Endothelial cell of umbilical vein (primary cell): ENCODE measurements at regions not wholly inside any gene's neighbourhood (a gene's known extent, or its start where the extent isn't known, plus 50 kb on each side); places are given as distances from the start of the nearest gene placed in this dataset.
"Not testable (repeated sequence)": the region's sequence is repeated elsewhere in the genome, so short reads cannot be mapped to it uniquely, and the experiment has no call there.

ENCODE experiments used
- BruUV-seq: library from RNA; stranded (reverse); fragments of 400-500 nt; replicated peaks from 2 replicates; lab custom pipeline; 2021; lab: Mats Ljungman, UMichigan
- CTCF ChIA-PET: fragments of 300-600, 350-600 bp; sonication (Branson Sonifier 250); formaldehyde crosslinking; loops from one replicate; lab custom pipeline; 2021; ENCODE audit warnings: antibody characterized with exemption, inconsistent platforms; lab: Charles Lee
- POLR2A ChIA-PET: fragments of 300-600, 350-600 bp; sonication (Branson Sonifier 250); formaldehyde crosslinking; loops from one replicate; lab custom pipeline; 2021; ENCODE audit warnings: antibody characterized with exemption, inconsistent platforms; lab: Charles Lee
- DNase-seq: peaks from one replicate; pipeline ENCODE4 v3.0.0-alpha.2; 2011; ENCODE audit warnings: low read depth, low spot score
- FAIRE-seq: peaks from 2 replicates; lab custom pipeline; 2011; peaks lifted over from hg19 to GRCh38; lab: Jason Lieb, UNC
- H2AFZ ChIP-seq: 2 replicates; pipeline ENCODE4 v1.6.0; 2012; ENCODE audit warnings: low read depth, low read length, control low read depth, inconsistent platforms
- H3K27ac ChIP-seq: 2 replicates; pipeline ENCODE4 v1.5.1; 2011; ENCODE audit warnings: low read depth, mild to moderate bottlenecking, control low read depth, low read length, moderate library complexity; ENCODE audit not compliant: insufficient read depth
- H3K27me3 ChIP-seq, 2 experiments: 2 replicates each; pipeline versions ENCODE4 v1.6.0 to v1.6.1; 2011; ENCODE audit warnings: low read length in 2 of 2, mixed read lengths in 1 of 2; ENCODE audit not compliant: control insufficient read depth in 2 of 2, insufficient read depth in 2 of 2
- H3K36me3 ChIP-seq, 2 experiments: 2 replicates in 1 of 2; 3 replicates in 1 of 2; pipeline ENCODE4 v1.5.1; 2011; ENCODE audit warnings: low read length in 2 of 2, mild to moderate bottlenecking in 1 of 2, moderate library complexity in 1 of 2; ENCODE audit not compliant: control insufficient read depth in 2 of 2, insufficient read depth in 2 of 2; ENCODE audit errors: extremely low read depth in 1 of 2
- H3K4me1 ChIP-seq: 3 replicates; pipeline ENCODE4 v1.5.1; 2011; ENCODE audit warnings: mild to moderate bottlenecking, low read length; ENCODE audit not compliant: control insufficient read depth, insufficient read depth; ENCODE audit errors: extremely low read depth
- H3K4me2 ChIP-seq: 2 replicates; pipeline ENCODE4 v1.6.1; 2011; ENCODE audit warnings: low read length, control low read depth, mixed read lengths; ENCODE audit not compliant: insufficient read depth
- H3K4me3 ChIP-seq, 3 experiments: fragments of 200-600 bp in 1 of 3; sonication (generic), shearing (Covaris generic) in 1 of 3; replicated peaks in 1 of 3; 2 replicates each; pipeline ENCODE4 v1.5.1; 2011 to 2016; ENCODE audit warnings: control low read depth in 3 of 3, low read length in 3 of 3, mild to moderate bottlenecking in 2 of 3, inconsistent platforms in 1 of 3, low read depth in 1 of 3, moderate library complexity in 1 of 3; ENCODE audit not compliant: insufficient read depth in 1 of 3
- H3K79me2 ChIP-seq: 2 replicates; pipeline ENCODE4 v1.6.0; 2012; ENCODE audit warnings: low read length, inconsistent platforms; ENCODE audit not compliant: control insufficient read depth, insufficient read depth
- H3K9ac ChIP-seq: replicated peaks from 2 replicates; pipeline ENCODE3; 2011; ENCODE audit warnings: low read length, control low read depth; ENCODE audit not compliant: insufficient read depth; ENCODE audit errors: extremely low read depth
- H3K9me1 ChIP-seq: replicated peaks from 3 replicates; pipeline ENCODE4 v1.6.0; 2011; ENCODE audit warnings: mild to moderate bottlenecking, low read length; ENCODE audit not compliant: control insufficient read depth, insufficient read depth; ENCODE audit errors: extremely low read depth
- H3K9me3 ChIP-seq: replicated peaks from 2 replicates; pipeline ENCODE4 v1.5.1; 2012; ENCODE audit warnings: low read length, inconsistent platforms; ENCODE audit not compliant: control insufficient read depth, insufficient read depth
- H4K20me1 ChIP-seq: replicated peaks from 2 replicates; pipeline ENCODE3; 2011; ENCODE audit warnings: mild to moderate bottlenecking, low read length; ENCODE audit not compliant: control insufficient read depth, insufficient read depth; ENCODE audit errors: extremely low read depth
- CTCF ChIP-seq, 2 donors: IDR thresholded peaks; 1 replicate in 1 of 2; 2 replicates in 1 of 2; pipeline ENCODE4 v1.5.1; 2011; ENCODE audit warnings: low read length in 2 of 2, mild to moderate bottlenecking in 2 of 2, moderate library complexity in 2 of 2, control low read depth in 1 of 2, inconsistent platforms in 1 of 2, low read depth in 1 of 2; ENCODE audit not compliant: insufficient read depth in 1 of 2; ENCODE audit errors: extremely low read depth in 1 of 2
- GATA2 ChIP-seq: IDR thresholded peaks from 2 replicates; pipeline ENCODE4 v1.7.0; 2011; ENCODE audit warnings: low read depth, mild to moderate bottlenecking, moderate library complexity, mixed read lengths, low read length; ENCODE audit not compliant: insufficient read length, insufficient read depth
- JUN ChIP-seq: IDR thresholded peaks from 2 replicates; pipeline ENCODE4 v1.6.1; 2011; ENCODE audit warnings: borderline replicate concordance, low read depth; ENCODE audit not compliant: insufficient read length, insufficient read depth
- MAX ChIP-seq: IDR thresholded peaks from 2 replicates; pipeline ENCODE4 v1.6.1; 2011; ENCODE audit not compliant: insufficient read depth, insufficient read length
- MYC ChIP-seq: IDR thresholded peaks from one replicate; pipeline ENCODE4 v1.6.1; 2011; ENCODE audit warnings: mild to moderate bottlenecking, low read depth, low read length
- POLR2A ChIP-seq: IDR thresholded peaks from 2 replicates; pipeline ENCODE4 v1.6.1; 2012; ENCODE audit warnings: low read depth, mild to moderate bottlenecking, control low read depth, low read length
- POLR2AphosphoS5 ChIP-seq: IDR thresholded peaks from 2 replicates; pipeline ENCODE4 v1.6.1; 2012; ENCODE audit warnings: low read depth, mild to moderate bottlenecking, control low read depth, low read length, moderate library complexity; ENCODE audit not compliant: insufficient read depth
- dilution Hi-C: fragments of 300-500 bp; cut with MboI; formaldehyde crosslinking; loops from one replicate; pipeline ENCODE4 v1.15.0; 2019; ENCODE audit warnings: low sequenced_read_pairs; ENCODE audit not compliant: extremely low pct_ligation_motif_present
- intact Hi-C: fragments of 100-400 bp; cut with micrococcal nuclease; formaldehyde crosslinking; loops from one replicate; pipeline ENCODE4 v1.10.0; 2022

DNA sequence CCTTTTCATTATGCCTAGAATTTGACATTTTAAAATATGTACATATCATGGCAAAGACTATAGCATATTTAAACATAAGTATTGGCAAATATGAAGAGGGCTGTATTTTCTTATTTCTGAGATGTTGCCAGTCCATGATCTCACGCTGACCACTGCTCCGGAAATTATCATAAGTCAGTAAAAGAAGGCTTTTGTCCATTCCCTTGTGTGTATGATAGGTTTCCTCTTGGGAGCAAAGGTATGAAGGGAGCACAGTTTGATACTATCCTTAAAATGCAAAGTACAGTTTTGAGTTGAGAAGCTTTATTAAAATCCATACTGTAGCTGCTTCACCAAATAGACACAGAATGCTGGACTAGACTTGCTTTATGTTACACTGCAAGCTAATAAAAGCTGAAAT is 52.6 kb upstream of the AGA start:
- no peaks in the 10 kb centered on the region for H3K9me1 ChIP-seq
- FAIRE-seq (no peak), DNase-seq (no peak)
- no peaks in the 10 kb centered on the region for H3K27me3 ChIP-seq
- H3K9ac ChIP-seq = no peak overlapping the region
- H3K79me2 ChIP-seq = no peaks in the 10 kb centered on the region
- H3K4me3 ChIP-seq = no peak overlapping the region
- intact Hi-C loops (no loop called here), dilution Hi-C loops (no loop called here)
- ChIA-PET POLR2A (no interaction called here), CTCF (no interaction called here)
- no peak for TF ChIP-seq POLR2AphosphoS5
- TF ChIP-seq MAX = no peak
- no peak for TF ChIP-seq JUN
- TF ChIP-seq CTCF (IDR thresholded peaks at IDR 0.05; ENCODE audit: extremely low read depth in 1 of 2, insufficient read depth in 1 of 2, low read depth in 1 of 2, low read length in 2 of 2) = no peak
- no peak for TF ChIP-seq MYC
- no peak for TF ChIP-seq GATA2
- TF ChIP-seq POLR2A = no peak
- no peaks in the 10 kb centered on the region for H3K4me1 ChIP-seq
- H2AFZ ChIP-seq = no peak overlapping the region
- no peaks in the 10 kb centered on the region for H4K20me1 ChIP-seq
- H3K36me3 ChIP-seq = no peaks in the 10 kb centered on the region
- no TSS peak for BruUV-seq
- no peak overlapping the region for H3K27ac ChIP-seq
- no peaks in the 10 kb centered on the region for H3K9me3 ChIP-seq
- no peak overlapping the region for H3K4me2 ChIP-seq

- H3K27ac ChIP-seq, H3K36me3 ChIP-seq, FAIRE-seq, intact Hi-C loops, H4K20me1 ChIP-seq, POLR2A ChIA-PET, H3K79me2 ChIP-seq, H3K27me3 ChIP-seq, H3K9me1 ChIP-seq, H3K4me3 ChIP-seq, dilution Hi-C loops, H3K4me1 ChIP-seq, H2AFZ ChIP-seq, H3K4me2 ChIP-seq, CTCF ChIA-PET, DNase-seq, H3K9ac ChIP-seq, BruUV-seq, H3K9me3 ChIP-seq: not testable (repeated sequence)
Measured at GRCh38 chr4:177495626-177496025, 53.4 kb upstream of the AGA start.
